GM23338 (cell line): ENCODE measurements at regions not wholly inside any gene's neighbourhood (a gene's known extent, or its start where the extent isn't known, plus 50 kb on each side); places are given as distances from the start of the nearest gene placed in this dataset.

Source experiments
- ATAC-seq: fragments of 200-7000 bp; cut with Tn5 transposase; 3 replicates; pipeline ENCODE4 v1.9.1; 2020
- DNase-seq: peaks from one replicate; pipeline ENCODE4 v3.0.0-alpha.2; 2015; ENCODE audit warnings: low spot score
- H2AFZ ChIP-seq: fragments of 200-600 bp; sonication (generic); 2 replicates; pipeline ENCODE4 v1.8.0; 2016; ENCODE audit warnings: antibody characterized with exemption, mild to moderate bottlenecking, moderate library complexity
- H3F3A ChIP-seq: fragments of 200-600 bp; sonication (generic); replicated peaks from 2 replicates; pipeline ENCODE4 v1.8.0; 2017; ENCODE audit warnings: antibody characterized with exemption, mixed run types, low read depth
- H3K27ac ChIP-seq: fragments of 200-600 bp; sonication (generic); 2 replicates; pipeline ENCODE4 v1.6.1; 2016; ENCODE audit warnings: low read depth
- H3K27me3 ChIP-seq: fragments of 200-600 bp; sonication (generic); 2 replicates; pipeline ENCODE4 v1.8.0; 2016; ENCODE audit warnings: mild to moderate bottlenecking, mixed run types, moderate library complexity; ENCODE audit not compliant: insufficient read depth
- H3K36me3 ChIP-seq: fragments of 200-600 bp; sonication (generic); 2 replicates; pipeline ENCODE4 v1.8.0; 2016; ENCODE audit warnings: mild to moderate bottlenecking; ENCODE audit not compliant: insufficient read depth
- H3K4me1 ChIP-seq: fragments of 200-600 bp; sonication (generic); 2 replicates; pipeline ENCODE4 v1.8.0; 2016; ENCODE audit warnings: mild to moderate bottlenecking, moderate library complexity; ENCODE audit not compliant: insufficient read depth
- H3K4me2 ChIP-seq: fragments of 200-600 bp; sonication (generic); 2 replicates; pipeline ENCODE4 v1.7.1; 2017; ENCODE audit warnings: mixed run types
- H3K4me3 ChIP-seq: fragments of 200-600 bp; sonication (generic); 2 replicates; pipeline ENCODE4 v1.6.1; 2016; ENCODE audit warnings: mixed run types
- H3K79me2 ChIP-seq: fragments of 200-600 bp; sonication (generic); replicated peaks from 2 replicates; pipeline ENCODE4 v1.8.0; 2017; ENCODE audit warnings: mild to moderate bottlenecking; ENCODE audit not compliant: insufficient read depth
- H3K9me2 ChIP-seq: fragments of 200-600 bp; sonication (generic); 2 replicates; pipeline ENCODE4 v1.8.0; 2017; ENCODE audit not compliant: insufficient read depth
- H4K20me1 ChIP-seq: fragments of 200-600 bp; sonication (generic); replicated peaks from 2 replicates; pipeline ENCODE4 v1.8.0; 2017; ENCODE audit warnings: mild to moderate bottlenecking; ENCODE audit not compliant: insufficient read depth
- H3K27ac Mint-ChIP-seq: 2 replicates; pipeline ENCODE4 v1.8.0; 2020; ENCODE audit warnings: inconsistent platforms, mild to moderate bottlenecking, moderate library complexity, mixed read lengths
- H3K27me3 Mint-ChIP-seq: 3 replicates; pipeline ENCODE4 v1.8.0; 2022; ENCODE audit warnings: low read depth, mild to moderate bottlenecking, moderate library complexity, mixed read lengths, inconsistent platforms; ENCODE audit not compliant: insufficient read depth, poor library complexity
- H3K36me3 Mint-ChIP-seq: 3 replicates; pipeline ENCODE4 v1.8.0; 2021; ENCODE audit warnings: low read depth, mild to moderate bottlenecking, inconsistent platforms, moderate library complexity, mixed read lengths
- H3K4me1 Mint-ChIP-seq: 3 replicates; pipeline ENCODE4 v1.8.0; 2020; ENCODE audit warnings: mild to moderate bottlenecking, inconsistent platforms, mixed read lengths
- H3K4me3 Mint-ChIP-seq: 3 replicates; pipeline ENCODE4 v1.8.0; 2021; ENCODE audit warnings: moderate library complexity, mild to moderate bottlenecking, inconsistent platforms, mixed read lengths
- H3K9me3 Mint-ChIP-seq: 3 replicates; pipeline ENCODE4 v1.8.0; 2020; ENCODE audit warnings: moderate library complexity, mild to moderate bottlenecking, inconsistent platforms, mixed read lengths
- EZH2 ChIP-seq: fragments of 200-600 bp; sonication (generic); IDR thresholded peaks from one replicate; pipeline ENCODE4 v1.8.0; 2017; ENCODE audit warnings: antibody characterized with exemption, mild to moderate bottlenecking, low read depth; ENCODE audit not compliant: unreplicated experiment
- EZH2phosphoT487 ChIP-seq: fragments of 200-600 bp; sonication (generic); IDR thresholded peaks from one replicate; pipeline ENCODE4 v1.8.1; 2018; ENCODE audit warnings: antibody characterized with exemption; ENCODE audit not compliant: unreplicated experiment
- JUNB ChIP-seq: IDR thresholded peaks from one replicate; pipeline ENCODE4 v1.6.1; 2016; ENCODE audit warnings: antibody characterized with exemption; ENCODE audit not compliant: unreplicated experiment
- NANOG ChIP-seq: IDR thresholded peaks from 2 replicates; pipeline ENCODE4 v1.6.1; 2016; ENCODE audit warnings: antibody characterized with exemption, borderline replicate concordance
- POLR2AphosphoS5 ChIP-seq: IDR thresholded peaks from 2 replicates; pipeline ENCODE4 v1.6.1; 2016; ENCODE audit warnings: antibody characterized with exemption, low read depth
- REST ChIP-seq: IDR thresholded peaks from one replicate; pipeline ENCODE4 v1.6.1; 2018; ENCODE audit warnings: antibody characterized with exemption; ENCODE audit not compliant: unreplicated experiment
- STAT1 ChIP-seq: IDR thresholded peaks from one replicate; pipeline ENCODE4 v1.6.1; 2016; ENCODE audit warnings: antibody characterized with exemption; ENCODE audit not compliant: unreplicated experiment
- ZNF114 ChIP-seq: fragments of 250-450 bp; sonication (Bioruptor Pico); IDR thresholded peaks from 2 replicates; pipeline ENCODE4 v1.5.0; 2020; ENCODE audit warnings: mild to moderate bottlenecking, moderate library complexity
- ZNF331 ChIP-seq: fragments of 250-450 bp; sonication (Bioruptor Pico); IDR thresholded peaks from 2 replicates; pipeline ENCODE4 v1.5.0; 2020; ENCODE audit warnings: low read depth, mild to moderate bottlenecking, moderate library complexity
- TF ChIP-seq, protein P1 (sequence below), 2 experiments: fragments of 200-600 bp in 1 of 2; sonication (generic) in 1 of 2; conservative IDR thresholded peaks; 2 replicates each; pipeline versions ENCODE4 v1.5.1 to v1.6.1; 2016 to 2017; ENCODE audit warnings: antibody characterized with exemption in 2 of 2, low read depth in 2 of 2, mild to moderate bottlenecking in 2 of 2, moderate library complexity in 1 of 2
- TF ChIP-seq, protein P2 (sequence below): IDR thresholded peaks from 2 replicates; pipeline ENCODE4 v1.6.1; 2016; ENCODE audit warnings: antibody characterized with exemption

- H2AFZ ChIP-seq: peak overlapping the region; percentile 17
- no peaks in the 10 kb centered on the region for H3K9me3 Mint-ChIP-seq
- H3K9me2 ChIP-seq: 0 out of 2 replicates have a peak, but pooled peaks cover 9% of the 10 kb centered on the region
- no peaks in the 10 kb centered on the region for H4K20me1 ChIP-seq
- peak; percentile 57 for DNase-seq
- no peaks in the 10 kb centered on the region for H3K36me3 ChIP-seq
- H3F3A ChIP-seq: peaks cover 3% of the 10 kb centered on the region; the same call in 1 of the 2 replicates
- TF ChIP-seq ZNF114 (CRISPR knock-in tag) (no peak), ZNF331 (CRISPR knock-in tag) (no peak), JUNB (no peak), NANOG (no peak), REST (no peak), POLR2AphosphoS5 (no peak), EZH2phosphoT487 (no peak)
- TF ChIP-seq, protein P1, sequence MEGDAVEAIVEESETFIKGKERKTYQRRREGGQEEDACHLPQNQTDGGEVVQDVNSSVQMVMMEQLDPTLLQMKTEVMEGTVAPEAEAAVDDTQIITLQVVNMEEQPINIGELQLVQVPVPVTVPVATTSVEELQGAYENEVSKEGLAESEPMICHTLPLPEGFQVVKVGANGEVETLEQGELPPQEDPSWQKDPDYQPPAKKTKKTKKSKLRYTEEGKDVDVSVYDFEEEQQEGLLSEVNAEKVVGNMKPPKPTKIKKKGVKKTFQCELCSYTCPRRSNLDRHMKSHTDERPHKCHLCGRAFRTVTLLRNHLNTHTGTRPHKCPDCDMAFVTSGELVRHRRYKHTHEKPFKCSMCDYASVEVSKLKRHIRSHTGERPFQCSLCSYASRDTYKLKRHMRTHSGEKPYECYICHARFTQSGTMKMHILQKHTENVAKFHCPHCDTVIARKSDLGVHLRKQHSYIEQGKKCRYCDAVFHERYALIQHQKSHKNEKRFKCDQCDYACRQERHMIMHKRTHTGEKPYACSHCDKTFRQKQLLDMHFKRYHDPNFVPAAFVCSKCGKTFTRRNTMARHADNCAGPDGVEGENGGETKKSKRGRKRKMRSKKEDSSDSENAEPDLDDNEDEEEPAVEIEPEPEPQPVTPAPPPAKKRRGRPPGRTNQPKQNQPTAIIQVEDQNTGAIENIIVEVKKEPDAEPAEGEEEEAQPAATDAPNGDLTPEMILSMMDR (conservative IDR thresholded peaks at IDR 0.05; ENCODE audit: low read depth in 2 of 2): no peak
- H3K4me1 Mint-ChIP-seq: peaks cover 25% of the 10 kb centered on the region
- H3K4me3 ChIP-seq: peak overlapping the region; percentile 5; the same call in 1 of the 2 replicates
- H3K4me2 ChIP-seq: peak overlapping the region; percentile 63
- H3K36me3 Mint-ChIP-seq: no peaks in the 10 kb centered on the region
- peak; percentile 85 for ATAC-seq
- peaks cover 3% of the 10 kb centered on the region for H3K27me3 Mint-ChIP-seq
- H3K27ac Mint-ChIP-seq: no peak overlapping the region
- H3K4me1 ChIP-seq: peaks cover 27% of the 10 kb centered on the region
- no peak overlapping the region for H3K27ac ChIP-seq
- no peak overlapping the region for H3K4me3 Mint-ChIP-seq
- no peaks in the 10 kb centered on the region for H3K27me3 ChIP-seq
- H3K79me2 ChIP-seq: no peaks in the 10 kb centered on the region
Measured at GRCh38 chr2:16166327-16166981, 226.1 kb downstream of the MYCN start.

DNA sequence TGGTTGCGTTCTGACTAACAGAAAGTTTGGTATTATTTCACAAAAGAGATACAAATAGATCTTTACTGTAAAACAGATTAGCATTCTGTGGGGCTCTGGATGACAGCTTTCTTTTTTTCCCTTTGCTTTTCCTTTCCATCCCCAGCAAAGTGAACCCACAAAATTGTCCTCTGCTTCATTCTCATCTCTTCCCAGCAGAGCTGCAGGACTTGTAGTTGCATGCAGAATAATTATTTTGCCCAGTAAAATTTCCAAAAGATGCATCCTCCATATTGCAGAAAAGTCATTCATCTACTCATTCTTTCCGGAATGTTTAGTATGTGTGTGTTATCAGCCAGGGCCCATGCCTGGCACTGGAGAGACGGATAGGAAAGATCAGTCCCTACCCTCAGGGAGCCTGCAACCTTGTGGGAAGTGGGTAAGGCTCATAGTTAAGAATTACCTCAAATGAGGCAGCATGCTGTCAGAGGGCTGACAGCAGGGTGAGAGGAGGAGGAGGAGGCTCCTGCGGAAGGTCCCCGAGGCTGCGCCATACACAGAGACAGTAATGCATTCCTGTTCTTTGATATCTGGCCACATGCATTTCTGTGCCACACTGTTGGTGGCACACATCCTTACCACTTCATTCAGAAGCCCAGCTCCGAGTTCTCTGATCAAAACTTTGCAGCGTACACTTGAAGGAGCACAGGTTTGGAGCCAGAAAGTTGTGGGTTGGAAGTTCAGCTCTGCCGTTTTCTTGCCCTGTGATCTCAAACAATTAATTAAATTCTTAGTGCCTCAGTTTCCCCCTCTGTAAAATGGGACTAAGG lies 225.4 kb downstream of the MYCN start:
- no peaks in the 10 kb centered on the region for H3K36me3 ChIP-seq
- H3K4me1 ChIP-seq: peaks cover 27% of the 10 kb centered on the region
- peaks cover 3% of the 10 kb centered on the region for H3K27me3 Mint-ChIP-seq
- H3K4me2 ChIP-seq: peak overlapping the region; percentile 63; the same call in 1 of the 2 replicates
- no peaks in the 10 kb centered on the region for H4K20me1 ChIP-seq
- ATAC-seq (peak; percentile 21), DNase-seq (no peak)
- no peaks in the 10 kb centered on the region for H3K36me3 Mint-ChIP-seq
- peak overlapping the region; percentile 17 for H2AFZ ChIP-seq
- H3K27ac Mint-ChIP-seq: no peak overlapping the region
- H3K27ac ChIP-seq: no peak overlapping the region
- no peaks in the 10 kb centered on the region for H3K9me3 Mint-ChIP-seq
- no peak overlapping the region for H3K4me3 Mint-ChIP-seq
- H3K79me2 ChIP-seq: no peaks in the 10 kb centered on the region
- peaks cover 3% of the 10 kb centered on the region; the same call in 1 of the 2 replicates for H3F3A ChIP-seq
- H3K4me3 ChIP-seq: peak overlapping the region; percentile 5; the same call in 1 of the 2 replicates
- peaks cover 16% of the 10 kb centered on the region; the same call in 1 of the 2 replicates for H3K9me2 ChIP-seq
- no peaks in the 10 kb centered on the region for H3K27me3 ChIP-seq
- peaks cover 25% of the 10 kb centered on the region for H3K4me1 Mint-ChIP-seq
- TF ChIP-seq POLR2AphosphoS5: no peak
- TF ChIP-seq ZNF331 (CRISPR knock-in tag): no peak
- no peak for TF ChIP-seq EZH2
- no peak for TF ChIP-seq STAT1
- TF ChIP-seq EZH2phosphoT487: no peak
- no peak for TF ChIP-seq REST
- TF ChIP-seq, protein P2, sequence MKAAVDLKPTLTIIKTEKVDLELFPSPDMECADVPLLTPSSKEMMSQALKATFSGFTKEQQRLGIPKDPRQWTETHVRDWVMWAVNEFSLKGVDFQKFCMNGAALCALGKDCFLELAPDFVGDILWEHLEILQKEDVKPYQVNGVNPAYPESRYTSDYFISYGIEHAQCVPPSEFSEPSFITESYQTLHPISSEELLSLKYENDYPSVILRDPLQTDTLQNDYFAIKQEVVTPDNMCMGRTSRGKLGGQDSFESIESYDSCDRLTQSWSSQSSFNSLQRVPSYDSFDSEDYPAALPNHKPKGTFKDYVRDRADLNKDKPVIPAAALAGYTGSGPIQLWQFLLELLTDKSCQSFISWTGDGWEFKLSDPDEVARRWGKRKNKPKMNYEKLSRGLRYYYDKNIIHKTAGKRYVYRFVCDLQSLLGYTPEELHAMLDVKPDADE: no peak
- TF ChIP-seq ZNF114 (CRISPR knock-in tag): no peak
- TF ChIP-seq JUNB: no peak
